Vagina (tissue), 2 donors: ENCODE measurements at regions not wholly inside any gene's neighbourhood (a gene's known extent, or its start where the extent isn't known, plus 50 kb on each side); places are given as distances from the start of the nearest gene placed in this dataset.
"Not testable (repeated sequence)": the region's sequence is repeated elsewhere in the genome, so short reads cannot be mapped to it uniquely, and the experiment has no call there.

Experiments used
- DNase-seq, 2 donors: peaks; one replicate each; pipeline ENCODE4 v3.0.0-alpha.2; 2017; ENCODE audit errors: extremely low spot score in 2 of 2
- H3K27ac ChIP-seq: fragments of 200-600 bp; sonication (generic); one replicate; pipeline ENCODE4 v1.5.1; 2019
- H3K27me3 ChIP-seq: fragments of 200-600 bp; sonication (generic); one replicate; pipeline ENCODE4 v1.5.1; 2019
- H3K36me3 ChIP-seq, 2 donors: fragments of 200-600 bp; sonication (generic); one replicate each; pipeline ENCODE4 v1.5.1; 2017 to 2019
- H3K4me1 ChIP-seq: fragments of 200-600 bp; sonication (generic); one replicate; pipeline ENCODE4 v1.5.1; 2019
- H3K4me3 ChIP-seq, 2 donors: fragments of 200-600 bp; sonication (generic); 1 replicate in 1 of 2; 2 replicates in 1 of 2; pipeline ENCODE4 v1.5.1; 2016 to 2019
- H3K9me3 ChIP-seq: fragments of 200-600 bp; sonication (generic); one replicate; pipeline ENCODE4 v1.5.1; 2019
- POLR2A ChIP-seq, 2 donors: fragments of 450-650 bp; IDR thresholded peaks; one replicate each; pipeline ENCODE4 v1.6.1; 2017; ENCODE audit warnings: antibody characterized with exemption in 2 of 2, mild to moderate bottlenecking in 2 of 2, moderate library complexity in 2 of 2
- POLR2AphosphoS5 ChIP-seq, 2 donors: sonication (generic); formaldehyde crosslinking; IDR thresholded peaks; one replicate each; pipeline ENCODE4 v1.9.0; 2017; ENCODE audit warnings: antibody characterized with exemption in 2 of 2, mild to moderate bottlenecking in 2 of 2, low read depth in 1 of 2; ENCODE audit not compliant: insufficient read depth in 1 of 2
- intact Hi-C: fragments of 100-400 bp; cut with DNase I; formaldehyde crosslinking; loops from one replicate; pipeline ENCODE4 v1.15.1; 2023
- TF ChIP-seq, protein P1 (sequence below), 3 experiments: fragments of 450-650 bp in 2 of 3; fragments of 200-600 bp in 1 of 3; sonication (generic) in 1 of 3; IDR thresholded peaks; one replicate each; pipeline ENCODE4 v1.5.1; 2017 to 2019; ENCODE audit warnings: antibody characterized with exemption in 3 of 3, mild to moderate bottlenecking in 2 of 3, moderate library complexity in 2 of 3

DNA sequence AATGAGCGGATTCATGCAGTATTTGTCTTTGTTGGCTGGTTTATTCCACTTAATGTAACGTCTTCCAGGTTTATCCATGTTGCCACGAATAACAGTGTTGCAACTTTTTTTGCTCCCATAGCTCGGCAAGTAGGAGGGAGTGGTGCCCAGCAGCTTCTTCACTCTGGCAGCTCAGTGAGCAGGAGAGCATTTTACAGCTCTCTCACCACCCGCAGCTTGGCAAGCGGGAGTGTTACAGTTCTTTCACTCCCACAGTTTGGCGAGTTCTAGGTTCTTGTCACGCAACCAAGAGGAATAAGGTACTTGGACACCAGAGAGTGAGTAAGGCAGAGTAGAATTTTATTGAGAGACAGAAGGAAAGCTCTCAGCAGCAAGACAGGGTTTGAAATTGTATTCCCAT, 935.2 kb downstream of the TBL1XR1 start:
- no peak for DNase-seq
- TF ChIP-seq POLR2AphosphoS5 (IDR thresholded peaks at IDR 0.05; ENCODE audit: insufficient read depth in 1 of 2, low read depth in 1 of 2), result no peak
- no peak for TF ChIP-seq POLR2A (IDR thresholded peaks at IDR 0.05)
- TF ChIP-seq, protein P1, sequence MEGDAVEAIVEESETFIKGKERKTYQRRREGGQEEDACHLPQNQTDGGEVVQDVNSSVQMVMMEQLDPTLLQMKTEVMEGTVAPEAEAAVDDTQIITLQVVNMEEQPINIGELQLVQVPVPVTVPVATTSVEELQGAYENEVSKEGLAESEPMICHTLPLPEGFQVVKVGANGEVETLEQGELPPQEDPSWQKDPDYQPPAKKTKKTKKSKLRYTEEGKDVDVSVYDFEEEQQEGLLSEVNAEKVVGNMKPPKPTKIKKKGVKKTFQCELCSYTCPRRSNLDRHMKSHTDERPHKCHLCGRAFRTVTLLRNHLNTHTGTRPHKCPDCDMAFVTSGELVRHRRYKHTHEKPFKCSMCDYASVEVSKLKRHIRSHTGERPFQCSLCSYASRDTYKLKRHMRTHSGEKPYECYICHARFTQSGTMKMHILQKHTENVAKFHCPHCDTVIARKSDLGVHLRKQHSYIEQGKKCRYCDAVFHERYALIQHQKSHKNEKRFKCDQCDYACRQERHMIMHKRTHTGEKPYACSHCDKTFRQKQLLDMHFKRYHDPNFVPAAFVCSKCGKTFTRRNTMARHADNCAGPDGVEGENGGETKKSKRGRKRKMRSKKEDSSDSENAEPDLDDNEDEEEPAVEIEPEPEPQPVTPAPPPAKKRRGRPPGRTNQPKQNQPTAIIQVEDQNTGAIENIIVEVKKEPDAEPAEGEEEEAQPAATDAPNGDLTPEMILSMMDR (IDR thresholded peaks at IDR 0.05), result no peak
- no peaks in the 10 kb centered on the region for H3K27me3 ChIP-seq
- H3K4me3 ChIP-seq, result no peak overlapping the region
- H3K4me1 ChIP-seq, result no peaks in the 10 kb centered on the region
- intact Hi-C loops, result no loop called here
- H3K36me3 ChIP-seq, result no peaks in the 10 kb centered on the region
- no peaks in the 10 kb centered on the region for H3K9me3 ChIP-seq
- no peak overlapping the region for H3K27ac ChIP-seq

DNA sequence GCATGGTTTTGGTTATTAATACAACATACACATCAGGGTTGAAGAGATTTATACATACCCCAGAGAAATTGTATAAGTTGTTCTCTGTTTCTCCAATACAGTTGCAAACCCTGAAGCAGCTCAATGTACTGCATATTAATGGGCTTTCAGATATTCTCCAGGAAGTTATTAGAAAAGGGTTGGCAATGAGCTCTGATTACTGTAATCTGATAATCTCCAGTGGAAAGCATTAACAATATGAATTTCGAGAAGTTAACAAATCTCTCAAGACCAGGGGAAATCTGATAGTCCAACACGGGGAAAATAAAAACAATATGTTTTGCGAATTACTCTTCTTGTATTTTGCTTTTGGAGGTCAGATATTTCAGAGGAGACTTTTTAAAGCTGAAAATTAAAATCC, 950.1 kb downstream of the TBL1XR1 start:
- TF ChIP-seq, protein P1 (IDR thresholded peaks at IDR 0.05), result no peak
- no peak for TF ChIP-seq POLR2A (IDR thresholded peaks at IDR 0.05)
- TF ChIP-seq POLR2AphosphoS5 (IDR thresholded peaks at IDR 0.05; ENCODE audit: insufficient read depth in 1 of 2, low read depth in 1 of 2), result no peak
- DNase-seq, result no peak

DNA sequence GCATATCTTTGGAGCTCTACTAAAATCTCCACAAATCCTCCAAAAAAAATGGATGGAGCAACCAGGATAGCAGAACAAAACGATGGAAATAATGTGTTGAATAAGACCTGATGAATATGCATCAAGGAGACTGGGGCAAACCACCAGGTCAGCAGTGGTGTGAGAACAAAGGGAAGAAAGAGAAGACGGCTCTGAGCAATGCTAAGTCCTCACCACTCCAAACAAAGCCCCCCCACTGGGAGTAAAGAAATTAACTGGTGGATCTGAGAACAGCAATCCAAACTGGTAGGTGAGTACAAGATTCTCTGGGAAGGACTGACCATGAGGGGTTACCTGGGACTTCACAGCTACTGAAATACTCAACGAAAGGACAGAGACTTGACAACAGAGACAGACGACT, 977.3 kb downstream of the TBL1XR1 start:
- intact Hi-C loops, result no loop called here
- H3K36me3 ChIP-seq, result no peaks in the 10 kb centered on the region

More for the DNA sequence above, 950.1 kb downstream of the TBL1XR1 start:
- Histone ChIP-seq H3K4me1 (no peaks in the 10 kb centered on the region), H3K27me3 (no peaks in the 10 kb centered on the region), H3K4me3 (no peak overlapping the region), H3K9me3 (no peaks in the 10 kb centered on the region), H3K36me3 (no peaks in the 10 kb centered on the region), H3K27ac (no peak overlapping the region)
- intact Hi-C loops, result no loop called here

DNA sequence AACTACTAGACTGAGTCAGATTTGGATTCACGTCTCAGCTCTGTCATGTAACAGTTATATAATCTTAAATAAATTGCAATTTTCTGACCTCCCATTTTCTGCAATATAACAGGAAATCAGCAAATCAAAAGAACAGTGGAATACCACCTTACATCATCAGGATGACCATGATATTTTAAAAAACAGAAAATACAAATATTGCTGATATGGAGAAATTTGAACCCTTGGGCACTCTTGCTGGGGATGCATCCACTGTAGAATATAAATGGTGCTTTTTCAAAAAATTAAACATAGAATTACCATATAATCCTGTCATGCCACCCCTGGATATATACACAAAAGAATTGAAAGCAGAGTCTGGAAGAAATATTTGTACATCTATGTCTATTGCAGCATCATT, 982.5 kb downstream of the TBL1XR1 start:
- H3K36me3 ChIP-seq, result no peaks in the 10 kb centered on the region
- no peaks in the 10 kb centered on the region for H3K27me3 ChIP-seq
- no peak overlapping the region for H3K27ac ChIP-seq
- H3K9me3 ChIP-seq, result no peaks in the 10 kb centered on the region
- DNase-seq, result no peak
- intact Hi-C loops, result no loop called here
- H3K4me3 ChIP-seq, result no peak overlapping the region
- TF ChIP-seq POLR2AphosphoS5 (IDR thresholded peaks at IDR 0.05; ENCODE audit: insufficient read depth in 1 of 2, low read depth in 1 of 2) (no peak), POLR2A (IDR thresholded peaks at IDR 0.05) (no peak)
- TF ChIP-seq, protein P1 (IDR thresholded peaks at IDR 0.05), result no peak
- H3K4me1 ChIP-seq, result no peaks in the 10 kb centered on the region

More for the DNA sequence above, 977.3 kb downstream of the TBL1XR1 start:
- no peak overlapping the region for H3K4me3 ChIP-seq
- DNase-seq, result no peak
- H3K9me3 ChIP-seq, result no peaks in the 10 kb centered on the region
- H3K4me1 ChIP-seq, result no peaks in the 10 kb centered on the region
- TF ChIP-seq POLR2AphosphoS5 (IDR thresholded peaks at IDR 0.05; ENCODE audit: insufficient read depth in 1 of 2, low read depth in 1 of 2) (no peak), POLR2A (IDR thresholded peaks at IDR 0.05) (no peak)
- TF ChIP-seq, protein P1 (IDR thresholded peaks at IDR 0.05), result no peak
- no peaks in the 10 kb centered on the region for H3K27me3 ChIP-seq
- no peak overlapping the region for H3K27ac ChIP-seq

DNA sequence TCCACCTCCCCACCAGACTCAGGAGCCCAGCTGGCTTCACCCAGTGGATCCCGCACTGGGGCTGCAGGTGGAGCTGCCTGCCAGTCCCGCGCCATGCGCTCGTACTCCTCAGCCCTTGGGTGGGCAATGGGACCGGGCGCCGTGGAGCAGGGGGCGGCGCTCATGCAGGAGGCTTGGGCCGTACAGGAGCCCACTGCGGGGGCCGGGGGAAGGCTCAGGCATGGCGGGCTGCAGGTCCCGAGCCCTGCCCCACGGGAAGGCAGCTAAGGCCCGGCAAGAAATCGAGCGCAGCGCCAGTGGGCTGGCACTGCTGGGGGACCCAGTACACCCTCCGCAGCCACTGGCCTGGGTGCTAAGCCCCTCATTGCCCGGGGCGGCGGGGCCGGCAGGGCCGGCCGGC, 984.0 kb downstream of the TBL1XR1 start:
- H3K27ac ChIP-seq, H3K36me3 ChIP-seq, intact Hi-C loops, H3K9me3 ChIP-seq, H3K4me1 ChIP-seq, H3K27me3 ChIP-seq, DNase-seq, H3K4me3 ChIP-seq: not testable (repeated sequence)

DNA sequence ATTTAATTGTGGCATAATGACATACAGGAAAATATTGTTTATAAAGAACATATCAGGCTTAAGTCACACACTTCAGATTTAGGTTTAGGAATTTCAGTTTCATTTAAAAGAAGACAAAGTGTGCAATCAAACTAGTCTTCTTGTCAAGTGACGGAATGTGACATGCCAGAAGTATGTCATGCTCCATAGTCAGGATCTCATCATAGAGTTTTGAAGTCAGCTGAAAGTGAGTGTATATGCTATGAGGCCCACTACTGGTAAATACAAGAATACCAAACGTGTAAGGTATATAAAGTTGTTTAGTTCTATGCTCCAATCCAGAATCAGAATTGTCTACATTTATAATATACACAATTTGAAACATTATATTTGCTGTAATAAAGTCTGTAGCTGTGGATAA, 988.4 kb downstream of the TBL1XR1 start:
- intact Hi-C loops, result no loop called here
- Histone ChIP-seq H3K27me3 (no peaks in the 10 kb centered on the region), H3K27ac (no peak overlapping the region), H3K9me3 (no peaks in the 10 kb centered on the region), H3K36me3 (no peaks in the 10 kb centered on the region), H3K4me1 (no peaks in the 10 kb centered on the region), H3K4me3 (no peak overlapping the region)
- no peak for DNase-seq
- TF ChIP-seq POLR2A (IDR thresholded peaks at IDR 0.05), result no peak
- TF ChIP-seq, protein P1 (IDR thresholded peaks at IDR 0.05), result no peak
- TF ChIP-seq POLR2AphosphoS5 (IDR thresholded peaks at IDR 0.05; ENCODE audit: insufficient read depth in 1 of 2, low read depth in 1 of 2), result no peak
